ENCODE measurements at regions not wholly inside any gene's neighbourhood (a gene's known extent, or its start where the extent isn't known, plus 50 kb on each side); places are given as distances from the start of the nearest gene placed in this dataset.

DNA sequence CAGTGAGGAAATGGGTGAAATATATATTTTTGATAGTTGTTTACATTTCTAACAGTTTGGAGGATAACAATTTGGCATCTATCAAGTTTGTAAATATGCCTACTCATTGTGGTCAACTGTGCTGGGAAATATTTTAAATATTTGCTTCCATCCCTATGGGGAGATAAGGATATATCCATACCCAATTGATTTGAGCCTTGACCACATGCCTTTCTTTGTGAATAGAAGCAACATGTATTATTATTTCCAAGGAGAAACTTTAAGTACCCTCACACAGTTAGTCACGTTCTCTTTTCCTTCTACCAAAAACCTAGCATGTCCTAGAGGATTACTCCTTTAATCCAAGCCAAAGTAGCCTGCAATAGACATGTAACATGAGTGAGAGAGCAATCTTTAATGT is 245.4 kb upstream of the CBLB start:
- TF ChIP-seq, protein P1, sequence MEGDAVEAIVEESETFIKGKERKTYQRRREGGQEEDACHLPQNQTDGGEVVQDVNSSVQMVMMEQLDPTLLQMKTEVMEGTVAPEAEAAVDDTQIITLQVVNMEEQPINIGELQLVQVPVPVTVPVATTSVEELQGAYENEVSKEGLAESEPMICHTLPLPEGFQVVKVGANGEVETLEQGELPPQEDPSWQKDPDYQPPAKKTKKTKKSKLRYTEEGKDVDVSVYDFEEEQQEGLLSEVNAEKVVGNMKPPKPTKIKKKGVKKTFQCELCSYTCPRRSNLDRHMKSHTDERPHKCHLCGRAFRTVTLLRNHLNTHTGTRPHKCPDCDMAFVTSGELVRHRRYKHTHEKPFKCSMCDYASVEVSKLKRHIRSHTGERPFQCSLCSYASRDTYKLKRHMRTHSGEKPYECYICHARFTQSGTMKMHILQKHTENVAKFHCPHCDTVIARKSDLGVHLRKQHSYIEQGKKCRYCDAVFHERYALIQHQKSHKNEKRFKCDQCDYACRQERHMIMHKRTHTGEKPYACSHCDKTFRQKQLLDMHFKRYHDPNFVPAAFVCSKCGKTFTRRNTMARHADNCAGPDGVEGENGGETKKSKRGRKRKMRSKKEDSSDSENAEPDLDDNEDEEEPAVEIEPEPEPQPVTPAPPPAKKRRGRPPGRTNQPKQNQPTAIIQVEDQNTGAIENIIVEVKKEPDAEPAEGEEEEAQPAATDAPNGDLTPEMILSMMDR (IDR thresholded peaks at IDR 0.05) = no peak
- TF ChIP-seq ZFX (IDR thresholded peaks at IDR 0.05; ENCODE audit: borderline replicate concordance) = no peak
- no peak overlapping the region for H3K27ac ChIP-seq

DNA sequence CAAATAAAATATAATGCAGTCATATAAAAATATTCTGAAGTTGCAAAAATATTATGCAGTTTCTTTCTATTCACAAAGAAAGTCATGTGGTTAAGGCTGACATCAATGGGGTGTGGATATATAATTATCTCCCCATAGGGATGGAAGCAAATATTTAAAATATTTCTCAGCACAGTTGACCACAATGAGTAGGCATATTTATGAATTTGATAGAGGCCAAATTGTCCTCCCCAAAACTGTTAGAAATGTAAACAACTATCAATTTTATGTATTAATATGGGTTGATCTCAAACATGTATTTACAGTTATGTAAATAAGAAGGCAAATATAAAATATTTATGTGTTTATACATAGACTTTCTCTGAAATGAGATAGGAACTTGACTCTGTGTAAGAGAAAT is 246.0 kb upstream of the CBLB start:
- no peak for TF ChIP-seq ZFX (IDR thresholded peaks at IDR 0.05; ENCODE audit: borderline replicate concordance)
- no peak overlapping the region for H3K27ac ChIP-seq

DNA sequence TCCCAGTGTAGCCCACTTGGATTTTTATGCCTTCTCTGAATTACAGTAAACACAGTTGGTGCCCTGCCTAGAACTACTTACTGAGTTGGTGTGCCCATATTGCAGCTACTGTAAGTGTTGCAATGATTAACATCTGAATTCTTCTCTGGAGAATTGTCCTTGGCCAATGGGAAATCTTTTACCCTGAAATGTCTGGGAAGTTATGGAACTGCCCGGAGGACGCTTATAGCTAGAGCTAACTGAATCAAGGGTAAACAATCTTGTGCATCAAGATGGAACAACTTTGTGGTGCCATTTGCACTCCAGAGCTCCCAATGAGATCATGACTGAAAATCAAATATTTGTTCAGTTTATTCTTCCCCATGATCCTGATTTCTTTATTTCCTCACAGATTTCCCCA is 246.7 kb upstream of the CBLB start:
- no peak overlapping the region for H3K27ac ChIP-seq
- TF ChIP-seq ZFX (IDR thresholded peaks at IDR 0.05; ENCODE audit: borderline replicate concordance) = no peak
- TF ChIP-seq, protein P1 (IDR thresholded peaks at IDR 0.05) = no peak

DNA sequence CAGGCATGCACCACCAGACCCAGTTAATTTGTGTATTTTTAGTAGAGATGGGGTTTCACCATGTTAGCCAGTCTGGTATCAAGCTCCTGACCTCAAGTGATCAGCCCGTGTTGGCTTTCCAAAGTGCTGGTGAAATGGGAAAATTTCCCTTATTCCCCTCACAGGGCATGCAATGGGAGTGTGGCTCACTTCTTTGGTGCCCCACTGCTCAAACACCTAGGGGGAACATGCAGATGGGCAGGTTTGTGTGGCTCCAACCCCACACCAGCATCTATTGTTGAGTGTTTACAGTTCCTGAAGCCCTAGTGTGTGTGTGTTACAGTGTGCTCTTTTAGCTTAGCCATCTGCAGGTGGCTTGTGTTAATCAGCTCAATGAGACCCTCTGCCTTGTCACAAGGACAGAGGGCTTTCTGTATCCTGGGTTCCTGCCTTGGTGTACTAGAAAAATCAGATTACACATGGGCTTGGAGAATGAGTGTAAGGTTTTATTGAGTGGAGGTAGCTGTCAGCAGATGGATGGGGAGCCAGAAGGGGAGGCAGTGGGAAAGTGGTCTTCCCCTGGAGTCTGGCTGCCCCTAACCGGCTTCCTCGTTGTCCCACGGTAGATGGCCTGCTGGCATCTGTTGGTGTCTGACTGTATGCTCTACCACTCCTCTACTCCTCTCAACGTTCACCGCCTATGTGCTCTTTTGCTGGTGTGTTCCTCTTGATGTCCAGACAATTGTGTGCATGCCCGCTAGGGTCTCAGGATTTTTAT is 248.1 kb upstream of the CBLB start:
- TF ChIP-seq, protein P1 (IDR thresholded peaks at IDR 0.05) = no peak
- no peak for TF ChIP-seq ZFX (IDR thresholded peaks at IDR 0.05; ENCODE audit: borderline replicate concordance)
- no peak overlapping the region for H3K27ac ChIP-seq

DNA sequence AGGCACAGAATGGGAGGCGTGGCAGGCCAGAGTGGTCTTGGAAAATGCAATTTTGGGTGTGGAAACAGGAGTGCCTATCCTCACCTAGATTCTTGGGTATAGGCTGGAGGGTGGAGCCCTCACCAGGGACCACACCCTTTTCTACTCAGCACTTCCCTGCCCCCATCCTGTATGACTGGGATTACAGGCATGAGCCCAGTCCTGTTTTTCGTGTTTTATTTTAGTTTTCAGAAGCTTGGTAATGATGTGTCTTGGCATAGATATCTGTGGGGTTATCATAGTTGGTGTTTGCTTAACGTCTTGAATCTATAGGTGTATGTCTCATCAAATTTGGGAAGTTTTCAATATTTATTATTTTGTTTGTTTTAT is 248.7 kb upstream of the CBLB start:
- no peak overlapping the region for H3K27ac ChIP-seq
- TF ChIP-seq ZFX (IDR thresholded peaks at IDR 0.05; ENCODE audit: borderline replicate concordance) = no peak
- TF ChIP-seq, protein P1 (IDR thresholded peaks at IDR 0.05) = no peak

DNA sequence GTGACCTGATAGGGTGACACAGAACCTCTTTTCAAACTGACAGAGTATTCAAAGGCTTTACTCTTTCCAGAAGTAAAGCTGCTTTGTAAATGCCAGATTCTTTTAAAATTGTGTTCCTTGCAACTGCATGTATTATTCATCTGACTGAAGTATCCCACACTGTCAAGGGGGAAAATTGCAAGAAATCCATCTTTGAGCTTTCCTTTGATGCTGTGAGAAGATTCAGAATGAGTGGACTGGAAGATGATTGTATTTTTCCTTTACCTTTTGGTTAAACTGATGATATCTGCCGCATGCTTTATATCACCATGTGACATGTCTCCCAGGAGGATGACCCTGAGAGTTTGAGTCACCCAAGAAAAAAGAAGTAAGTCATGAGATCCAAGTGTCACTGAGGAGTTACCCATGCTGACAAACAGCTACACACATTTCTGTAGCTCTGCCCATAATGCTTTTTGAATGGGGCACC is 250.8 kb upstream of the CBLB start:
- no peak overlapping the region for H3K27ac ChIP-seq
- TF ChIP-seq ZFX (IDR thresholded peaks at IDR 0.05; ENCODE audit: borderline replicate concordance) = no peak
- TF ChIP-seq, protein P1 (IDR thresholded peaks at IDR 0.05) = no peak

DNA sequence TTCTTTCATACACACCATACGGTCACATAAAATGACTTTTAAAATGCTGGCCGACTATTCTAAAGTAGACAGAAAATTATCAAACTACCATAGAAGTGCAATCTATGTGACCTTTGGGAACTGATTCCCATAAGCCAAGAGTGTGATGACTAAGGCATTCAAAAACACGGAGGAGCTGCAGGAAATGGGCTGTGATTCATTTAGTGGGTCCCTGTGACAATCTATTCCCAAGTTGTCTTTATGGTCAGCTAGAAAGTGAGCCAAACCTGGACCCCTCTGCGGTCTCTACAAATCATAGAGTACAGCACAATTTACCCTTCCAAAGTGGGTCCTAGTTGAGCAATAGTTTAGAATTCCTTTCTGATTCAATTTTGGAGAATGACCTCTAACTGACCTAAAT is 251.5 kb upstream of the CBLB start:
- no peak overlapping the region for H3K27ac ChIP-seq

More for the DNA sequence above, 251.5 kb upstream of the CBLB start:
- no peak for TF ChIP-seq ZFX (IDR thresholded peaks at IDR 0.05; ENCODE audit: borderline replicate concordance)
- TF ChIP-seq, protein P1 (IDR thresholded peaks at IDR 0.05) = no peak

Measured in 22Rv1 (cell line).